ENCODE measurements at regions not wholly inside any gene's neighbourhood (a gene's known extent, or its start where the extent isn't known, plus 50 kb on each side); places are given as distances from the start of the nearest gene placed in this dataset.

DNA sequence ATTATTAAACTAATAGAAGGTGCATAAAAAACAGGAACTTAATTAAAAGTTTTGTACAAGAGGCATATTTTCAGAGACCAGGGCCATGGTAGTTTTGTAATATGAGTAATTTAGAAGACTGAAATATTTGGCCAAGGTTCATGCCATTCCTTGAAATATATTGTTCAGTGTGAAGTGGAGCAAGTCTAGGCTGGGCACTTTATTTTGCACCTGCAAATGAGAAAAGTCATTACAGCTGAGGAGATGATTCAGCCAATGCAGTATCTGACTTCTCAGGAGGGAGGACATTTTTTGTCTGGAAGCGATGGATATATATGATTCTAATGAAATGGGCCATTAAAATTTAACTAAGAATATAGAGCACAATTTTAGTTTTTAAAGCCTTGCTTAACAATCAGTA lies 754.0 kb upstream of the ADAMTS16 start:
- TF ChIP-seq, protein P1, sequence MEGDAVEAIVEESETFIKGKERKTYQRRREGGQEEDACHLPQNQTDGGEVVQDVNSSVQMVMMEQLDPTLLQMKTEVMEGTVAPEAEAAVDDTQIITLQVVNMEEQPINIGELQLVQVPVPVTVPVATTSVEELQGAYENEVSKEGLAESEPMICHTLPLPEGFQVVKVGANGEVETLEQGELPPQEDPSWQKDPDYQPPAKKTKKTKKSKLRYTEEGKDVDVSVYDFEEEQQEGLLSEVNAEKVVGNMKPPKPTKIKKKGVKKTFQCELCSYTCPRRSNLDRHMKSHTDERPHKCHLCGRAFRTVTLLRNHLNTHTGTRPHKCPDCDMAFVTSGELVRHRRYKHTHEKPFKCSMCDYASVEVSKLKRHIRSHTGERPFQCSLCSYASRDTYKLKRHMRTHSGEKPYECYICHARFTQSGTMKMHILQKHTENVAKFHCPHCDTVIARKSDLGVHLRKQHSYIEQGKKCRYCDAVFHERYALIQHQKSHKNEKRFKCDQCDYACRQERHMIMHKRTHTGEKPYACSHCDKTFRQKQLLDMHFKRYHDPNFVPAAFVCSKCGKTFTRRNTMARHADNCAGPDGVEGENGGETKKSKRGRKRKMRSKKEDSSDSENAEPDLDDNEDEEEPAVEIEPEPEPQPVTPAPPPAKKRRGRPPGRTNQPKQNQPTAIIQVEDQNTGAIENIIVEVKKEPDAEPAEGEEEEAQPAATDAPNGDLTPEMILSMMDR (IDR thresholded peaks at IDR 0.05; ENCODE audit: insufficient read depth, low read depth, low read length), result no peak
- no peak for TF ChIP-seq EZH2 (IDR thresholded peaks at IDR 0.05; ENCODE audit: insufficient read depth, low read length)
